CD14-positive monocyte (primary cell): ENCODE measurements at regions not wholly inside any gene's neighbourhood (a gene's known extent, or its start where the extent isn't known, plus 50 kb on each side); places are given as distances from the start of the nearest gene placed in this dataset.

Experiments
- DNase-seq, 3 donors: peaks; one replicate each; pipeline ENCODE4 v3.0.0-alpha.2; 2011 to 2022
- H2AFZ ChIP-seq: 2 replicates; pipeline ENCODE4 v1.6.0; 2012; ENCODE audit warnings: mild to moderate bottlenecking, low read depth, low read length, inconsistent platforms; ENCODE audit not compliant: insufficient read depth, poor library complexity, severe bottlenecking
- H3K27ac ChIP-seq, 2 donors: 1 replicate in 1 of 2; 2 replicates in 1 of 2; pipeline ENCODE4 v1.5.1; 2012 to 2013; ENCODE audit warnings: low read length in 2 of 2, control low read depth in 1 of 2, inconsistent platforms in 1 of 2, low read depth in 1 of 2, mild to moderate bottlenecking in 1 of 2
- H3K27me3 ChIP-seq, 2 donors: one replicate each; pipeline versions ENCODE4 v1.6.0 to v1.6.1; 2011 to 2013; ENCODE audit warnings: low read length in 2 of 2; ENCODE audit not compliant: control insufficient read depth in 2 of 2, insufficient read depth in 2 of 2
- H3K36me3 ChIP-seq, 2 donors: replicated peaks in 1 of 2; 1 replicate in 1 of 2; 2 replicates in 1 of 2; pipeline versions ENCODE4 v1.5.1 to v1.6.1; 2012 to 2013; ENCODE audit warnings: low read length in 2 of 2, control low read depth in 1 of 2, inconsistent platforms in 1 of 2, mild to moderate bottlenecking in 1 of 2; ENCODE audit not compliant: insufficient read depth in 2 of 2, control insufficient read depth in 1 of 2
- H3K4me1 ChIP-seq, 2 donors: 1 replicate in 1 of 2; 2 replicates in 1 of 2; pipeline versions ENCODE4 v1.5.1 to v1.6.1; 2012 to 2013; ENCODE audit warnings: low read length in 2 of 2, control low read depth in 1 of 2, inconsistent platforms in 1 of 2, mild to moderate bottlenecking in 1 of 2, moderate library complexity in 1 of 2; ENCODE audit not compliant: insufficient read depth in 2 of 2, control insufficient read depth in 1 of 2
- H3K4me2 ChIP-seq: replicated peaks from 2 replicates; pipeline ENCODE3; 2012; ENCODE audit warnings: low read length, moderate library complexity, mild to moderate bottlenecking; ENCODE audit not compliant: poor library complexity, severe bottlenecking; ENCODE audit errors: extremely low read depth
- H3K4me3 ChIP-seq, 3 experiments: fragments of 200-600 bp in 1 of 3; sonication (generic) in 1 of 3; replicated peaks in 1 of 3; 1 replicate in 2 of 3; 2 replicates in 1 of 3; pipeline ENCODE4 v1.5.1; 2011 to 2013; ENCODE audit warnings: low read length in 3 of 3, mild to moderate bottlenecking in 3 of 3, control low read depth in 2 of 3, low read depth in 2 of 3, inconsistent platforms in 1 of 3, moderate library complexity in 1 of 3
- H3K79me2 ChIP-seq: 2 replicates; pipeline ENCODE4 v1.6.0; 2012; ENCODE audit warnings: mild to moderate bottlenecking, control low read depth, inconsistent platforms, low read length, moderate library complexity; ENCODE audit not compliant: insufficient read depth
- H3K9ac ChIP-seq: 2 replicates; pipeline ENCODE4 v1.6.0; 2017; ENCODE audit warnings: low read length, mild to moderate bottlenecking; ENCODE audit not compliant: insufficient read depth, poor library complexity, severe bottlenecking
- H3K9me3 ChIP-seq, 2 donors: replicated peaks in 1 of 2; 1 replicate in 1 of 2; 2 replicates in 1 of 2; pipeline versions ENCODE4 v1.5.1 to v1.6.1; 2012 to 2013; ENCODE audit warnings: low read length in 2 of 2, control low read depth in 1 of 2; ENCODE audit not compliant: control insufficient read depth in 1 of 2, insufficient read depth in 1 of 2
- H4K20me1 ChIP-seq: 2 replicates; pipeline ENCODE4 v1.6.0; 2012; ENCODE audit warnings: mild to moderate bottlenecking, low read length, control low read depth, moderate library complexity; ENCODE audit not compliant: insufficient read depth
- H3K27ac Mint-ChIP-seq, 7 donors: one replicate each; pipeline ENCODE4 v1.8.0; 2020; ENCODE audit warnings: mild to moderate bottlenecking in 7 of 7, mixed read lengths in 7 of 7, moderate library complexity in 6 of 7, inconsistent platforms in 2 of 7
- H3K27me3 Mint-ChIP-seq, 3 donors: one replicate each; pipeline ENCODE4 v1.8.0; 2021 to 2022; ENCODE audit warnings: low read depth in 3 of 3, mild to moderate bottlenecking in 3 of 3, mixed read lengths in 3 of 3, moderate library complexity in 3 of 3, inconsistent platforms in 1 of 3
- H3K36me3 Mint-ChIP-seq, 2 donors: one replicate each; pipeline ENCODE4 v1.8.0; 2020; ENCODE audit warnings: mixed read lengths in 2 of 2, inconsistent platforms in 1 of 2, mild to moderate bottlenecking in 1 of 2
- H3K4me1 Mint-ChIP-seq: one replicate; pipeline ENCODE4 v1.8.0; 2020; ENCODE audit warnings: mild to moderate bottlenecking, mixed read lengths
- H3K4me3 Mint-ChIP-seq, 2 donors: one replicate each; pipeline ENCODE4 v1.8.0; 2020; ENCODE audit warnings: mild to moderate bottlenecking in 2 of 2, mixed read lengths in 2 of 2, moderate library complexity in 1 of 2
- H3K9me3 Mint-ChIP-seq, 7 donors: one replicate each; pipeline ENCODE4 v1.8.0; 2020 to 2022; ENCODE audit warnings: mixed read lengths in 7 of 7, mild to moderate bottlenecking in 6 of 7, moderate library complexity in 6 of 7, inconsistent platforms in 2 of 7
- CTCF ChIP-seq: fragments of 200-600 bp; IDR thresholded peaks from one replicate; pipeline ENCODE4 v1.8.0; 2022; ENCODE audit warnings: antibody characterized with exemption, mild to moderate bottlenecking
- WGBS: methylation state at CpG from one replicate; pipeline ENCODE4 v1.1.5; 2013; ENCODE audit warnings: missing lambda C conversion rate; ENCODE audit not compliant: insufficient coverage; 5-methylcytosine and 5-hydroxymethylcytosine counted together
- intact Hi-C, 2 donors: fragments of 100-400 bp; cut with micrococcal nuclease; formaldehyde crosslinking; loops; one replicate each; pipeline versions ENCODE4 v1.15.0 to v1.15.1; 2023

GRCh38 chr2:150045601-150046000, 441.9 kb downstream of the RND3 start:
- Mint-ChIP-seq H3K4me1 (no peaks in the 10 kb centered on the region), H3K27me3 (no peaks in the 10 kb centered on the region), H3K36me3 (no peaks in the 10 kb centered on the region), H3K9me3 (peaks cover 0 to 6% (median 0%) of the 10 kb centered on the region in 7 donors), H3K4me3 (no peak overlapping the region), H3K27ac (no peak overlapping the region)
- DNase-seq = no peak
- WGBS = no CpG with 5 or more reads among the region's 4 CpGs
- intact Hi-C loops = no loop called here
- Histone ChIP-seq H3K36me3 (no peaks in the 10 kb centered on the region), H4K20me1 (no peaks in the 10 kb centered on the region), H3K9ac (no peak overlapping the region), H3K4me1 (no peaks in the 10 kb centered on the region), H3K27me3 (no peaks in the 10 kb centered on the region), H3K4me2 (no peak overlapping the region), H3K79me2 (no peaks in the 10 kb centered on the region), H3K27ac (no peak overlapping the region), H3K9me3 (no peaks in the 10 kb centered on the region), H3K4me3 (no peak overlapping the region), H2AFZ (no peak overlapping the region)
- no peak for TF ChIP-seq CTCF

GRCh38 chr2:150043172-150043500, 444.3 kb downstream of the RND3 start:
- Mint-ChIP-seq H3K4me1 (no peaks in the 10 kb centered on the region), H3K9me3 (peaks cover 0 to 5% (median 0%) of the 10 kb centered on the region in 7 donors), H3K4me3 (no peak overlapping the region), H3K27ac (no peak overlapping the region), H3K36me3 (no peaks in the 10 kb centered on the region), H3K27me3 (no peaks in the 10 kb centered on the region)
- no peaks in the 10 kb centered on the region for H4K20me1 ChIP-seq
- TF ChIP-seq CTCF = no peak
- no peaks in the 10 kb centered on the region for H3K27me3 ChIP-seq
- WGBS = no CpG with 5 or more reads among the region's 2 CpGs
- H3K79me2 ChIP-seq = no peaks in the 10 kb centered on the region
- no peak overlapping the region for H3K4me2 ChIP-seq
- no peak for DNase-seq
- no peak overlapping the region for H2AFZ ChIP-seq
- no peak overlapping the region for H3K9ac ChIP-seq
- no peaks in the 10 kb centered on the region for H3K4me1 ChIP-seq
- intact Hi-C loops = no loop called here
- H3K36me3 ChIP-seq = no peaks in the 10 kb centered on the region
- H3K27ac ChIP-seq = no peak overlapping the region
- peaks cover 0 to 2% of the 10 kb centered on the region in 2 donors for H3K9me3 ChIP-seq
- H3K4me3 ChIP-seq = no peak overlapping the region
